ENCODE measurements at regions not wholly inside any gene's neighbourhood (a gene's known extent, or its start where the extent isn't known, plus 50 kb on each side); places are given as distances from the start of the nearest gene placed in this dataset.
"Not testable (repeated sequence)": the region's sequence is repeated elsewhere in the genome, so short reads cannot be mapped to it uniquely, and the experiment has no call there.

DNA sequence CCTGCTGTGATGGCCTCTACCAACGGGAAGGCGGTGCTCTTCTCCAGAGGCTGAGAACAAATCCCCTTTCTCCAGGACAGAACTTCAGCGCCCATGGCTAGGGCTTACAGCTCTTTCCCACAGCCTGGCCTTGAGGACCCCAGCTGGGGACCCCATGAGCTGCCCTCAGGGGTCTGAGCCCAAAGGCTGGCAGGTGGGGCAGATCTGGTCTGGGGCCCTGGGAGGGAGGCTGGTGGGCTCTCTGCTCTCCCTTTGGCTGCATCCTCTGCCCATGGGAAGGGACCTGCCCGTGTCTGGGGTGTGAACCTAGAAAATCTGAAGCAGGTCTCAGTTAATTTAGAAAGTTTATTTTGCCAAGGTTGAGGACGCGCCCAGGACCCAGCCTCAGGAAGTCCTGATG lies 322.1 kb downstream of the ADGRD1 start:
- Mint-ChIP-seq H3K36me3 (ENCODE audit: low read depth, unreplicated experiment) (peaks cover 4% of the 10 kb centered on the region), H3K4me1 (ENCODE audit: unreplicated experiment) (peaks cover 4% of the 10 kb centered on the region), H3K9me3 (ENCODE audit: unreplicated experiment) (no peaks in the 10 kb centered on the region), H3K27ac (ENCODE audit: unreplicated experiment) (no peak overlapping the region), H3K4me3 (ENCODE audit: unreplicated experiment) (no peak overlapping the region), H3K27me3 (ENCODE audit: unreplicated experiment) (peaks cover 6% of the 10 kb centered on the region)
- TF ChIP-seq, protein P1, sequence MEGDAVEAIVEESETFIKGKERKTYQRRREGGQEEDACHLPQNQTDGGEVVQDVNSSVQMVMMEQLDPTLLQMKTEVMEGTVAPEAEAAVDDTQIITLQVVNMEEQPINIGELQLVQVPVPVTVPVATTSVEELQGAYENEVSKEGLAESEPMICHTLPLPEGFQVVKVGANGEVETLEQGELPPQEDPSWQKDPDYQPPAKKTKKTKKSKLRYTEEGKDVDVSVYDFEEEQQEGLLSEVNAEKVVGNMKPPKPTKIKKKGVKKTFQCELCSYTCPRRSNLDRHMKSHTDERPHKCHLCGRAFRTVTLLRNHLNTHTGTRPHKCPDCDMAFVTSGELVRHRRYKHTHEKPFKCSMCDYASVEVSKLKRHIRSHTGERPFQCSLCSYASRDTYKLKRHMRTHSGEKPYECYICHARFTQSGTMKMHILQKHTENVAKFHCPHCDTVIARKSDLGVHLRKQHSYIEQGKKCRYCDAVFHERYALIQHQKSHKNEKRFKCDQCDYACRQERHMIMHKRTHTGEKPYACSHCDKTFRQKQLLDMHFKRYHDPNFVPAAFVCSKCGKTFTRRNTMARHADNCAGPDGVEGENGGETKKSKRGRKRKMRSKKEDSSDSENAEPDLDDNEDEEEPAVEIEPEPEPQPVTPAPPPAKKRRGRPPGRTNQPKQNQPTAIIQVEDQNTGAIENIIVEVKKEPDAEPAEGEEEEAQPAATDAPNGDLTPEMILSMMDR (IDR thresholded peaks at IDR 0.05; ENCODE audit: unreplicated experiment), result no peak
- no peak for DNase-seq (ENCODE audit: low spot score)

DNA sequence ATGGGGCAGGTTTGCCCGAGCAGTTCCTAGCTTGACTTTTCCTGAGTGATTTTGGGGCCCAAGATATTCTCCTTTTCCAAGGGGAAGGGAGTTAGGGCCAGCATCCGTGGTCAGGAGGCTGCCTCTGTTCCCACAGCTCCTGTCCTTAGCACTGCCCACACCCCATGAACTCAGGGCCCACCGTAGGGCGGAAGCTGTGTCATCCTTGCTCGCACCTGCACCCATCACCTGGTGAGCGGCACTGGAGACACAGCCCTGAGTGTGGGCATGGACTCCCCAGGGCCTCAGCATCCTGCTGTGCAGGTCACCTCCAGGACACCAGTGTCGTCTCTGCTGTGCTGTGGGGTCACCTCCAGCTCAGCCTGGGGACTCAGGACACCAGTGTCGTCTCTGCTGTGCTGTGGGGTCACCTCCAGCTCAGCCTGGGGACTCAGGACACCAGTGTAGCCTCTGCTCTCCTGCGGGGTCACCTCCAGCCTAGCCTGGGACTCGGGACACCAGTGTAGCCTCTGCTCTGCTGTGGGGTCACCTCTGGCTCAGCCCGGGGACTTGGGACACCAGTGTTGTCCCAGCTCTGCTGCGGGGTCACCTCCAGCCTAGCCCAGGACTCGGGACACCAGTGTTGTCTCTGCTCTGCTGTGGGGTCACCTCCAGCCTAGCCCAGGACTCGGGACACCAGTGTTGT lies 322.9 kb downstream of the ADGRD1 start:
- Mint-ChIP-seq H3K27me3 (ENCODE audit: unreplicated experiment) (peaks cover 8% of the 10 kb centered on the region), H3K4me1 (ENCODE audit: unreplicated experiment) (peaks cover 4% of the 10 kb centered on the region), H3K27ac (ENCODE audit: unreplicated experiment) (no peak overlapping the region), H3K4me3 (ENCODE audit: unreplicated experiment) (no peak overlapping the region), H3K36me3 (ENCODE audit: low read depth, unreplicated experiment) (peaks cover 4% of the 10 kb centered on the region), H3K9me3 (ENCODE audit: unreplicated experiment) (no peaks in the 10 kb centered on the region)
- DNase-seq (ENCODE audit: low spot score), result no peak
- TF ChIP-seq, protein P1 (IDR thresholded peaks at IDR 0.05; ENCODE audit: unreplicated experiment), result no peak

DNA sequence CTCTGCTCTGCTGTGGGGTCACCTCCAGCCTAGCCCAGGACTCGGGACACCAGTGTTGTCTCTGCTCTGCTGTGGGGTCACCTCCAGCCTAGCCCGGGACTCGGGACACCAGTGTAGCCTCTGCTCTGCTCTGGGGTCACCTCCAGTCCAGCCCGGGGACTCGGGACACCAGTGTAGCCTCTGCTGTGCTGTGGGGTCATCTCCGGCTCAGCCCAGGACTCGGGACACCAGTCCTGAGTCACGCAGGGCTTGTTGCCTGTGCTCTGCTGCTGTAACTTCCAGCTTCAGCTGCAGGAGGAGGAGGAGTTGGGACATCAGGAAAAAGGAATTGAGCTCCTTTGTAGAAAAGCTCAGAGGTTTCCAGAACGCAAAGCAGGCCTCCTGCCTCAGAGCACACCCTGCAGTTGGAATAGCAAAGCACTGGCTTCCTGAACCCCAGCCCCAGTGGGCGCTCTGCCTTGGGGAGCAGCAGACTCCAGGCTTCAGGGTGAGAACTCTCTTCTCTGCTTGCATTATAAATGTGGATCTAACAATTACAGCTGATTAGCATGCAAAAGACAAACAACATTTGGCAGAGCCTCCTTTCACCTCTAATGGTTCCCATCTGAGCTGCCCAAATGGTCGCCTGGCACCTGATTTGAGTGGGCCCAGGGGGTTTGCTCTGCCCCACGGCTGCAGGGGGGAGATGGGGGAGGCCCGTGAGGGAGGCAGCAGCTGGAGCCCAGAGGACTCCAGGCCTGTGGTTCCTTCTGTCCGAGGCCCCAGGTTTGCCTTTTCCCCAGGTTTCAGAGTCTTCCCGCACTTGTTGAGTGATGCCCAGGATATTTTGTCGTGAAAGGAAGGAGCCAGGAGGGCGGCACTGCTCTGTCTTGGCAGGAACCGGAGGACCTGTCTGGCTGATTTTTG lies 323.7 kb downstream of the ADGRD1 start:
- H3K36me3 Mint-ChIP-seq (ENCODE audit: low read depth, unreplicated experiment); H3K27me3 Mint-ChIP-seq (ENCODE audit: unreplicated experiment); H3K4me3 Mint-ChIP-seq (ENCODE audit: unreplicated experiment); H3K4me1 Mint-ChIP-seq (ENCODE audit: unreplicated experiment); H3K27ac Mint-ChIP-seq (ENCODE audit: unreplicated experiment); DNase-seq (ENCODE audit: low spot score); H3K9me3 Mint-ChIP-seq (ENCODE audit: unreplicated experiment): not testable (repeated sequence)

DNA sequence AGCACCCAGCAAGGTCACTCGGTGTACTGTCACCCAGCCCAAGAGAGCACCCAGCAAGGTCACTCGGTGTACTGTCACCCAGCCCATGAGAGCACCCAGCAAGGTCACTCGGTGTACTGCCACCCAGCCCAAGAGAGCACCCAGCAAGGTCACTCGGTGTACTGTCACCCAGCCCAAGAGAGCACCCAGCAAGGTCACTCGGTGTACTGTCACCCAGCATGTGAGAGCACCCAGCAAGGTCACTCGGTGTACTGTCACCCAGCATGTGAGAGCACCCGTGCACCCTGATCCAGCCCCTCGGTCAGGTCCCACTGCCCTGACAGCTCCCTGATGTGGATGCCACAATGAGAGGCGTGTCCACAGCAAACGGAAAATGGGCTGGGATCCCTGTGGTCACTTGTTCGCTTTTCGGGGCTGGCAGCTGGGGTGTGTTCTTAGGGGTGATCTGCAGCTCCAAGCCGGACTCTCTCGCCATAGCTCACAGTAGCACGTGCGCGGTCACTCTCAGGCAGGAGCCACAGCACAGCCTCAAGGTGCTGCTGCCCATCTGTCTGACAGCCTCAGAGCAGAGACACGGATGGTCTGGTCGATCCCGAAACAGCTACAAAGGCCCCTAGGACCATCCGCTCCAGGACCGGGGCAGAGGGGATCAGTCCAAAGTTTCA lies 324.9 kb downstream of the ADGRD1 start:
- not testable (repeated sequence) for H3K4me1 Mint-ChIP-seq (ENCODE audit: unreplicated experiment); H3K27me3 Mint-ChIP-seq (ENCODE audit: unreplicated experiment); H3K27ac Mint-ChIP-seq (ENCODE audit: unreplicated experiment); H3K36me3 Mint-ChIP-seq (ENCODE audit: low read depth, unreplicated experiment); H3K9me3 Mint-ChIP-seq (ENCODE audit: unreplicated experiment); DNase-seq (ENCODE audit: low spot score); H3K4me3 Mint-ChIP-seq (ENCODE audit: unreplicated experiment)

DNA sequence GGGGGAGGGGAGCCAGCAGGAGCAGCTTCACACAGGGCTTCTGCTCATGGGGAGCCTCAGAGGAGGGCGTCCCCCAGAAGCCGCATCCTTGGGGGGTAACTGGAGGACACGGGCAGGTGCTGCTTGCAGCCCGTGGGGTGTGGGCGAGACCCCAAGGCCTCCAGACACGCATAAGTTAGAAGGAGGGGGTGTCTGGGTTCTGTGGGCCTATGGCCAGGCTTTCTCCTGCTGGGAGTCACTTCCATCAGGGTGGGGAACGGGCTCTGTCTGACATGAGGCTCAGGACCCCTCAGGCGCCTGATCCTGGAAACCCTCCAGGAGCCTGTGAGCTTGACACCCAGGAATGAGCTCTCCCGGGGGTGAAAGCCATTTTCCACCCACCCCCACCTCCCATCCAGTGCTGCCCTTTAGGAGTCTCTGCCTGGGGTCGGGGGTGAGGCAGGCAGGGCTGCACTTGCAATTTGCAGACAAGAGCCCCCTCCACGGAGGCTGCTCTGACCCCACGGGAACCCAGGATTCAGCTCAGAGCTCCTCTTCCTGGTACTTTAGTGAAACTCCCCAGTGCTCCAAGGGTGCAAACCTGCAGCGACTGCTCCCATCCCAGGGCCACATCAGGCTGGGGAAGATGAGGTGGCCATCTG lies 325.7 kb downstream of the ADGRD1 start:
- Mint-ChIP-seq H3K27ac (ENCODE audit: unreplicated experiment) (no peak overlapping the region), H3K4me1 (ENCODE audit: unreplicated experiment) (peaks cover 4% of the 10 kb centered on the region), H3K36me3 (ENCODE audit: low read depth, unreplicated experiment) (peaks cover 9% of the 10 kb centered on the region), H3K4me3 (ENCODE audit: unreplicated experiment) (no peak overlapping the region), H3K9me3 (ENCODE audit: unreplicated experiment) (no peaks in the 10 kb centered on the region), H3K27me3 (ENCODE audit: unreplicated experiment) (peaks cover 8% of the 10 kb centered on the region)
- TF ChIP-seq, protein P1 (IDR thresholded peaks at IDR 0.05; ENCODE audit: unreplicated experiment), result no peak
- no peak for DNase-seq (ENCODE audit: low spot score)
